ENCODE measurements at regions not wholly inside any gene's neighbourhood (a gene's known extent, or its start where the extent isn't known, plus 50 kb on each side); places are given as distances from the start of the nearest gene placed in this dataset.

DNA sequence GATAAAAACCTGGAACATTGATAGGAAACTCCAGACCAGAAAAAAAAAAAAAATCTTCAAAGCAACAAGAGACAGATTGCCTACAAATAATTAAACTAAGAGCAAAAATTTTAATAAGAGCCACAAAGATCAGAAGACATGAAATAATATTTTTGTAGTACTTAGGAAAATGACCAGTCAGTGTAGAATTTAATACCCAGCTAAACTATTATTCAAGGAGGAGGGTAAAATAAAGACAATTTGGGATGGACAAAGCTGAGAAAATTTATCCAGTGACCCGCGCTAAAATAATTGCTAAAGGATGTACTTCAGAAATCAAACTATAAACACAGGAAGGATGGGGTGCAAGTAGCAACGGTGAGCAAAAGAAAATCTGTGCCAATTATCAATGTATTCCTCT lies 133.2 kb downstream of the AQP9 start:
- DNase-seq = no peak

- DNase-seq = no peak
These were observed 134.9 kb downstream of the AQP9 start for GRCh38 chr15:58273104-58273503.

- DNase-seq = no peak
These were observed 136.7 kb downstream of the AQP9 start for GRCh38 chr15:58274885-58275284.

DNA sequence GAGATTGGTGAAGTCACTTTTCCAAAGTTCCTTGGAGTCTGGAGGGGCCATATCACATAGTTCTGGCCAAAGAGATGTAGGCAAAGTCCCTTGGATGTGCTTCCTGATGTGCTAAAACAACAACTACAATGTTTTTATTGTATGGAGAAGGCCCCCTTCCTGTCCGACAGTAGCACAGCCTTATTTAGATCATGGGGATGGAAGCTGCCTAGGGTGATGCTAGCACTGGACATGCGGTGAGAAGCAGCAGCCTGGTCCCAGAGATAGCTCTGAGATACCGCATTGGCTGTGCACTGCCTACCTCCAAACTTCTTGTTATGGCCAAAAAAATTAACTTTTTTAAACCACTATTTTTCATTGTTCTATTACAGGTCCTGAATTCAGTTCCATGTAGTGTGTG lies 137.6 kb downstream of the AQP9 start:
- DNase-seq = no peak

DNA sequence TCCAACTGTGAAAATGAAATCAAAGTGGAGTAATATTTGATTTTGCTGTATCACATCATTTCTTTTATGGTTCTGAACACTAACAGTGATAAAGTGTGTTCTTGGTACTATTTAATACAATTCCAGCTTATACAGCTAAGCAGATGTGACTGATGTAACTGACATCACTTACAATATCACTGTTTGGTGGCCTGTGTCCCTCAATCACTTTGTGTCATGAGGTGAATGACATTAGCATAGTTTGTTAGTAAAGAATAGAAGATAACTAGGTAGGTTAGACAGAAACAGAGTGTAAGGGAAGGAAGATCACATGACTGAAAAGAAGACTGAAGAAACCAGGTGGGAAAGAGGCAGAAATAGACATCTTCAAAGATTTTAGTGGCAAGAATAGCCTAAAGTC lies 138.7 kb downstream of the AQP9 start:
- no peak for DNase-seq

DNA sequence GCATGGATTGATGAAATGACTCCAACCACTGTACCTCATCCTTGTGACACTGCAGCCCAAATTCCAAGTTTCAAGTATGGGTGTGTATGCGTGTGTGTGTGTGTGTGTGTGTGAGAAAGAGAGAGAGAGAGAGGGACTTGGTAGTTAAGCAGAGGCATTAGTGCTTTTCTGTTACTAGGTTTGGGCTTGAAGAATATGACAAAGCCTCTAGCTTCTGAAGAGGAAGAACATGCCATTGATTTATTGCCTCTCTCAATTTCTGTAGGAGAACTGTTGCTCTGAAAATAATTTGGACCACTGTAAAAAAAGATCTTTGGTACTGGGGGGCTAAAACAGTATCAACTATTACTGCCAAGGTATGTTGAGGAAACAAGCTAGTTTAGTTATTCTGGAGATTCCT lies 139.2 kb downstream of the AQP9 start:
- DNase-seq = no peak

- DNase-seq = no peak
These were observed 140.9 kb downstream of the AQP9 start for GRCh38 chr15:58279106-58279505.

GRCh38 chr15:58279654-58280053 lies 141.5 kb downstream of the AQP9 start:
- DNase-seq = no peak

GRCh38 chr15:58282060-58282708 lies 144.0 kb downstream of the AQP9 start:
- no peak for DNase-seq

GRCh38 chr15:58283302-58283701 lies 145.1 kb downstream of the AQP9 start:
- no peak for DNase-seq

DNA sequence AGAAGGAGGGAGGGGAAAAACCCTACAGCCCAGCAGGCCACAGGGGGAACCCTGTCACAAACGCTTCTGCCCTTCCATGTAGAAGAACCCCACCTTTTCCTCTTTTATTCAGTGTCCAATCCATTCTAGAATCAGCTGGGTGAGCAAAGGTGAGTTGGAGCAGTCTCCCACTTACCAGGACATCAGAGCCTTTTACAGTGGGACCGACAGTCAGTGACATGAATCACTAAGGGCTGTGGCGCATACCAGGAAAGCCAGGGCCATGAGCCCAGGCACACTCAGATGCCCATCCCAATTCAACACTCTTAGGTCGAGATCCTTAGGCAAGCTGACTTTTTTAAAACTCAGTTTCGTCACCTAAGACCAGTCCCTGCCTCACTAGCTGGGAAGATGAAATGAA lies 146.1 kb downstream of the AQP9 start:
- no peak for DNase-seq

- DNase-seq = no peak
These were observed 146.4 kb upstream of the LIPC start for GRCh38 chr15:58285212-58285920.

GRCh38 chr15:58285921-58286278 lies 145.9 kb upstream of the LIPC start:
- DNase-seq = no peak

DNA sequence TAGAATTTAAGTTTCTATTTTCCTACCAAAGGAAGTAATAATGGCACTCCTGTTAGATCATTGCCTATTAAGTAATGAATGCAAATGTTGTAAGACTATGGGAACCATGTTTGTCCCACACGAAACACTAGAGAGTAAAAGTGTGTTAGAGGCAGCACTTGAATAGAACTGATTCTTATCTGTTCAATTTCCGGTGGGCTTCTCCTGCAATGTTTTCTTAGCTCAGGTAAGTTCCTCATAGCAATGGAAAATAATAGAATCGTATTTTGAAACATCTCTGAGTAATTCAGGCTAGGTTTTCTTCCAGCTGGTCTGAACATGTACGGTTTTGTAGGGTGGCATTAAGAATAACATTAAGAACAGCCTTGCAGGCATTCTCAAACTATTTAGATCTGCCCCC lies 145.3 kb upstream of the LIPC start:
- DNase-seq = no peak

DNA sequence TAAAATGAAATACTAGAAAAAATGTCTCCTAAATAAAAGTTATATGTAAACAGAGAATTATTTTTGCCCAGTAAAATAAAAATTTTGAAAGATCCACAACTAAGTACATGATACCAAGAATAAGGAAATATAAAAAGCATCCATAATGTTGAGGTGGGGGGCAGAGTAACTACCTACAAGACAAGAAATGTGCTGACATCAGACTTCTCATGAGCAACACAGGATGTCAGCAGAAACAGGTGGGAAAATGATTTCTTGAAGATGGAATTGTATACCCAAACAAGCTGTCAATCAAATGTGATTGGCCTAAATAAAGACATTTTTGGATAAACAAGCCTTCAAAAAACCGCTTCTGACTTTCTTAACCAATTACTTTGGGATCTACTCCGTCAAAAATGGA lies 143.9 kb upstream of the LIPC start:
- DNase-seq = no peak

DNA sequence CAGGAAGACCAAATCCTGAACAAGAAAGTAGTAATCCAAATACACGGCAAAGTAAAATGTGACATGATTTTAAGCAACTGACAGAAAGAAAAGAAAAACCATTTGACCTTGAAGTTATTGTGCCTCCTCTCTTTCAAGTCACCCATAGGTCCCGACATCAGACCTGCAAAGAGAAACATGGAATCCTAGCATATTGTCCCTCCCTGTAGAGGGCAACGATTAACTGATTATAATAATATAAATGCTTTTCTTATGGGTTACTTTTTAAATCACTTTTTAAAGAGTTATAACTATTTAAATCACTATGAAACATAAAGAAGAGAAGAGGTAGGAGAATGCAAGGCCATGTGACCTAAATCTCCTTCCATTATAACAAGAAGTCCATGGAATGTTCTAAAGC lies 143.2 kb upstream of the LIPC start:
- DNase-seq = no peak

DNA sequence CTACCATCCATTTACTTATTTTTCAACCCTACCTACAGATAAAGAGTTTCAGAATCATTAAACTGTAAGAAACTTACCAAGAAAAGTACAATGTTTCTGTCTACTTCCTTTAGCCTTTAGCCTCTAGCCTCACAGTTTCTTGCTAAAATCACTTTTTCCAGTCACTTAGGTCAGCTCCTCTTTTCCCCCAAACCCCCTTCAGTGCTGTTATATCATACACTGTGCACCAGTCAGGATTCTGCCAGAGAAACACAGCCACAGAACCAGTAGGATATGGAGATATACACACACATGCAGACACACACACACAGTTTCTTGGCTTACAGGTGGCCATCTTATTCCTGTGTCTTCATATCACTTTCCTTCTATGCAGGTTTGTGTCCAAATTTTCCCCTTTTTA lies 139.9 kb upstream of the LIPC start:
- DNase-seq = no peak

- DNase-seq = no peak
These were observed 139.0 kb upstream of the LIPC start for GRCh38 chr15:58292751-58293175.

GRCh38 chr15:58293622-58294550 lies 137.9 kb upstream of the LIPC start:
- no peak for DNase-seq

DNA sequence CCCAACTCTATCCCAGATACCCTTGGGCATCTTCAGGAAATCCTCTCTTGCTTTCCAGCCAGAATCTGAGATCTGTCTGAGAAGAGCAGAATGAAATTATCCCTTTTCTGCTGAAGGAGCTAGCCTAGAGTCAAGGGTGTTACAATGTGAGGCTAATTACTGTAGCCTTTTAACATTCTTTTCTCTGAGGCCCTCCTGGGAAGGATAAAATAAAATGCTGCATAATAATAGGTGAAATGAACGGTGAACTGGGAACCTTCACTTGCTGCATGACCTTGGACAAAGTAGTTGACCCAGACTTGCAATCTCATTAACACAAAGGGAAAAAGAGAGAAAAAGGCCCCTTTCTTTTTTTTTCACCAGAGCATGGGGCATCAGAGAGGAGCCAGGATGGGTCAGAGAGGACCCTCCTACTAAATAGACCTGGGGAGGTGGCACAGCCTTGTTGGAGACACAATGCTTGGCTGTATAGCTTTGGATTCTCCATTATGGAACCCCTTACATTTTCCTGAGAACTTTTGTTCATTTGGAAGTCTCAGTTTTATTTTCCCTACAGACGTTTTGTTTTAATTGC lies 137.0 kb upstream of the LIPC start:
- DNase-seq = no peak

GRCh38 chr15:58295637-58296215 lies 136.1 kb upstream of the LIPC start:
- no peak for DNase-seq

GRCh38 chr15:58296276-58296675 lies 135.5 kb upstream of the LIPC start:
- DNase-seq = no peak

GRCh38 chr15:58297639-58298038 lies 134.2 kb upstream of the LIPC start:
- DNase-seq = no peak
